ENCODE measurements at regions not wholly inside any gene's neighbourhood (a gene's known extent, or its start where the extent isn't known, plus 50 kb on each side); places are given as distances from the start of the nearest gene placed in this dataset.
A peak's percentile ranks its signal among the peaks of the same experiment; 100 is the strongest.

- Mint-ChIP-seq H3K27me3 (ENCODE audit: insufficient read depth, unreplicated experiment) (no peaks in the 10 kb centered on the region), H3K4me3 (ENCODE audit: unreplicated experiment) (no peak overlapping the region), H3K27ac (ENCODE audit: unreplicated experiment) (no peak overlapping the region), H3K4me1 (ENCODE audit: low read depth, unreplicated experiment) (no peaks in the 10 kb centered on the region), H3K9me3 (ENCODE audit: unreplicated experiment) (peaks cover 18% of the 10 kb centered on the region), H3K36me3 (ENCODE audit: insufficient read depth, unreplicated experiment) (no peaks in the 10 kb centered on the region)
- H3K4me3 ChIP-seq (ENCODE audit: low read depth, low read length), result no peak overlapping the region
- no TSS peak for BruUV-seq (replicated peaks)
- intact Hi-C loops (cut with micrococcal nuclease; ENCODE audit: unreplicated experiment), result no loop called here
- DNase-seq, result no peak
- peaks cover 8% of the 10 kb centered on the region for H3K4me1 ChIP-seq
- POLR2A ChIA-PET, result no interaction called here
- CTCF ChIA-PET, result no interaction called here
- H3K9me3 ChIP-seq, result 0 out of 2 replicates have a peak, but pooled peaks cover 5% of the 10 kb centered on the region
- no peak for TF ChIP-seq CTCF (IDR thresholded peaks at IDR 0.05; ENCODE audit: insufficient read depth in 1 of 2, low read depth in 1 of 2, low read length in 1 of 2, severe bottlenecking in 1 of 2, unreplicated experiment in 1 of 2)
- H3K27me3 ChIP-seq (replicated peaks; ENCODE audit: control insufficient read depth, insufficient read depth, low read length), result no peaks in the 10 kb centered on the region
- no peaks in the 10 kb centered on the region for H3K36me3 ChIP-seq (ENCODE audit: control insufficient read depth, insufficient read depth, low read length)
These were observed 153.4 kb downstream of the TMEM161B start for GRCh38 chr5:88115211-88115610.

- peak in 1 of 2 experiments; percentile 16 for TF ChIP-seq CTCF (IDR thresholded peaks at IDR 0.05; ENCODE audit: insufficient read depth in 1 of 2, low read depth in 1 of 2, low read length in 1 of 2, severe bottlenecking in 1 of 2, unreplicated experiment in 1 of 2)
- POLR2A ChIA-PET, result no interaction called here
- H3K4me1 Mint-ChIP-seq (ENCODE audit: low read depth, unreplicated experiment), result no peaks in the 10 kb centered on the region
- no TSS peak for BruUV-seq (replicated peaks)
- CTCF ChIA-PET, result interaction anchor here (1.3 kb wide), 1 partner anchor 577 kb away, joined by 3 read pairs; no protein-coding TSS in a partner anchor
- H3K36me3 ChIP-seq (ENCODE audit: control insufficient read depth, insufficient read depth, low read length), result no peaks in the 10 kb centered on the region
- H3K4me1 ChIP-seq, result peaks cover 10% of the 10 kb centered on the region
- intact Hi-C loops (cut with micrococcal nuclease; ENCODE audit: unreplicated experiment), result loop anchor here (2.0 kb wide), 1 partner anchor 27 kb away; no protein-coding TSS in a partner anchor
- no peak overlapping the region for H3K4me3 Mint-ChIP-seq (ENCODE audit: unreplicated experiment)
- peaks cover 11% of the 10 kb centered on the region for H3K9me3 Mint-ChIP-seq (ENCODE audit: unreplicated experiment)
- H3K27ac Mint-ChIP-seq (ENCODE audit: unreplicated experiment), result no peak overlapping the region
- H3K27me3 Mint-ChIP-seq (ENCODE audit: insufficient read depth, unreplicated experiment), result no peaks in the 10 kb centered on the region
- H3K9me3 ChIP-seq, result 0 out of 2 replicates have a peak, but pooled peaks cover 5% of the 10 kb centered on the region
- no peak for DNase-seq
- no peaks in the 10 kb centered on the region for H3K36me3 Mint-ChIP-seq (ENCODE audit: insufficient read depth, unreplicated experiment)
- H3K4me3 ChIP-seq (ENCODE audit: low read depth, low read length), result no peak overlapping the region
- H3K27me3 ChIP-seq (replicated peaks; ENCODE audit: control insufficient read depth, insufficient read depth, low read length), result no peaks in the 10 kb centered on the region
These were observed 155.2 kb downstream of the TMEM161B start for GRCh38 chr5:88113429-88113828.

GRCh38 chr5:88109818-88110217, 158.8 kb downstream of the TMEM161B start:
- intact Hi-C loops (cut with micrococcal nuclease; ENCODE audit: unreplicated experiment), result no loop called here
- H3K27ac Mint-ChIP-seq (ENCODE audit: unreplicated experiment), result no peak overlapping the region
- CTCF ChIA-PET, result no interaction called here

More at GRCh38 chr5:88109818-88110217, 158.8 kb downstream of the TMEM161B start:
- no peak overlapping the region for H3K4me3 Mint-ChIP-seq (ENCODE audit: unreplicated experiment)
- H3K27me3 ChIP-seq (replicated peaks; ENCODE audit: control insufficient read depth, insufficient read depth, low read length), result no peaks in the 10 kb centered on the region
- no peaks in the 10 kb centered on the region for H3K36me3 ChIP-seq (ENCODE audit: control insufficient read depth, insufficient read depth, low read length)
- TF ChIP-seq CTCF (IDR thresholded peaks at IDR 0.05; ENCODE audit: insufficient read depth in 1 of 2, low read depth in 1 of 2, low read length in 1 of 2, severe bottlenecking in 1 of 2, unreplicated experiment in 1 of 2), result no peak
- no peak overlapping the region for H3K4me3 ChIP-seq (ENCODE audit: low read depth, low read length)
- no peaks in the 10 kb centered on the region for H3K9me3 Mint-ChIP-seq (ENCODE audit: unreplicated experiment)
- H3K4me1 ChIP-seq, result 0 out of 2 replicates have a peak, but pooled peaks cover 6% of the 10 kb centered on the region
- H3K36me3 Mint-ChIP-seq (ENCODE audit: insufficient read depth, unreplicated experiment), result no peaks in the 10 kb centered on the region
- no peaks in the 10 kb centered on the region for H3K9me3 ChIP-seq
- no TSS peak for BruUV-seq (replicated peaks)
- no peaks in the 10 kb centered on the region for H3K27me3 Mint-ChIP-seq (ENCODE audit: insufficient read depth, unreplicated experiment)
- no peak for DNase-seq
- H3K4me1 Mint-ChIP-seq (ENCODE audit: low read depth, unreplicated experiment), result no peaks in the 10 kb centered on the region
- POLR2A ChIA-PET, result no interaction called here
